Neural progenitor cell (in vitro differentiated cells): ENCODE measurements at regions not wholly inside any gene's neighbourhood (a gene's known extent, or its start where the extent isn't known, plus 50 kb on each side); places are given as distances from the start of the nearest gene placed in this dataset.

Source experiments
- DNase-seq: peaks from one replicate; pipeline ENCODE4 v3.0.0-alpha.2; 2016; ENCODE audit warnings: low spot score
- H2AFZ ChIP-seq: fragments of 200-600 bp; sonication (generic); replicated peaks from 2 replicates; pipeline ENCODE4 v1.6.1; 2016; ENCODE audit warnings: antibody characterized with exemption
- H3F3A ChIP-seq: fragments of 200-600 bp; sonication (generic); 2 replicates; pipeline ENCODE4 v1.6.1; 2016; ENCODE audit warnings: antibody characterized with exemption, low read depth
- H3K27ac ChIP-seq: fragments of 200-600 bp; sonication (generic); 2 replicates; pipeline ENCODE4 v1.5.1; 2016; ENCODE audit warnings: mild to moderate bottlenecking
- H3K27me3 ChIP-seq: fragments of 200-600 bp; sonication (generic); 2 replicates; pipeline ENCODE4 v1.6.1; 2016; ENCODE audit warnings: mild to moderate bottlenecking, moderate library complexity
- H3K36me3 ChIP-seq: fragments of 200-600 bp; sonication (generic); 2 replicates; pipeline ENCODE4 v1.5.1; 2016
- H3K4me1 ChIP-seq: fragments of 200-600 bp; sonication (generic); 2 replicates; pipeline ENCODE4 v1.6.1; 2016; ENCODE audit warnings: mixed run types
- H3K4me2 ChIP-seq: fragments of 200-600 bp; sonication (generic); 2 replicates; pipeline ENCODE4 v1.6.1; 2016
- H3K4me3 ChIP-seq: fragments of 200-600 bp; sonication (generic); 2 replicates; pipeline ENCODE4 v1.5.1; 2016
- H3K79me2 ChIP-seq: fragments of 200-600 bp; sonication (generic); 2 replicates; pipeline ENCODE4 v1.6.1; 2016; ENCODE audit warnings: low read depth
- H3K9ac ChIP-seq: fragments of 200-600 bp; sonication (generic); 2 replicates; pipeline ENCODE4 v1.6.1; 2016
- H3K9me3 ChIP-seq: fragments of 200-600 bp; sonication (generic); 2 replicates; pipeline ENCODE4 v1.5.1; 2016; ENCODE audit warnings: low read depth
- H4K20me1 ChIP-seq: fragments of 200-600 bp; sonication (generic); 2 replicates; pipeline ENCODE4 v1.6.1; 2016; ENCODE audit warnings: low read depth
- H3K27ac Mint-ChIP-seq: 3 replicates; pipeline ENCODE4 v1.8.0; 2021; ENCODE audit warnings: mixed read lengths
- H3K27me3 Mint-ChIP-seq: 2 replicates; pipeline ENCODE4 v1.8.0; 2022; ENCODE audit warnings: low read depth, mild to moderate bottlenecking, inconsistent platforms, moderate library complexity, mixed read lengths; ENCODE audit not compliant: insufficient read depth
- H3K36me3 Mint-ChIP-seq: 3 replicates; pipeline ENCODE4 v1.8.0; 2021; ENCODE audit warnings: mixed read lengths
- H3K4me1 Mint-ChIP-seq: 3 replicates; pipeline ENCODE4 v1.8.0; 2021; ENCODE audit warnings: mixed read lengths
- H3K4me3 Mint-ChIP-seq: 3 replicates; pipeline ENCODE4 v1.8.0; 2021; ENCODE audit warnings: mild to moderate bottlenecking, moderate library complexity, mixed read lengths
- H3K9me3 Mint-ChIP-seq: 3 replicates; pipeline ENCODE4 v1.8.0; 2020; ENCODE audit warnings: mixed read lengths
- EZH2 ChIP-seq: fragments of 200-600 bp; sonication (generic); IDR thresholded peaks from 2 replicates; pipeline ENCODE4 v1.6.1; 2017; ENCODE audit warnings: antibody characterized with exemption, mild to moderate bottlenecking, moderate library complexity
- EZH2phosphoT487 ChIP-seq: fragments of 200-600 bp; sonication (generic); IDR thresholded peaks from 2 replicates; pipeline ENCODE4 v1.6.1; 2017; ENCODE audit warnings: antibody characterized with exemption
- TF ChIP-seq, protein P1 (sequence below): fragments of 200-600 bp; sonication (generic); IDR thresholded peaks from 2 replicates; pipeline ENCODE4 v1.5.1; 2017; ENCODE audit warnings: antibody characterized with exemption, mild to moderate bottlenecking

GRCh38 chr3:5678248-5678647, 490.7 kb downstream of the EDEM1 start:
- no peaks in the 10 kb centered on the region for H3K36me3 ChIP-seq
- H3F3A ChIP-seq, result no peaks in the 10 kb centered on the region
- H3K4me3 Mint-ChIP-seq, result no peak overlapping the region
- no peak overlapping the region for H3K27ac Mint-ChIP-seq
- no peaks in the 10 kb centered on the region for H3K79me2 ChIP-seq
- TF ChIP-seq, protein P1, sequence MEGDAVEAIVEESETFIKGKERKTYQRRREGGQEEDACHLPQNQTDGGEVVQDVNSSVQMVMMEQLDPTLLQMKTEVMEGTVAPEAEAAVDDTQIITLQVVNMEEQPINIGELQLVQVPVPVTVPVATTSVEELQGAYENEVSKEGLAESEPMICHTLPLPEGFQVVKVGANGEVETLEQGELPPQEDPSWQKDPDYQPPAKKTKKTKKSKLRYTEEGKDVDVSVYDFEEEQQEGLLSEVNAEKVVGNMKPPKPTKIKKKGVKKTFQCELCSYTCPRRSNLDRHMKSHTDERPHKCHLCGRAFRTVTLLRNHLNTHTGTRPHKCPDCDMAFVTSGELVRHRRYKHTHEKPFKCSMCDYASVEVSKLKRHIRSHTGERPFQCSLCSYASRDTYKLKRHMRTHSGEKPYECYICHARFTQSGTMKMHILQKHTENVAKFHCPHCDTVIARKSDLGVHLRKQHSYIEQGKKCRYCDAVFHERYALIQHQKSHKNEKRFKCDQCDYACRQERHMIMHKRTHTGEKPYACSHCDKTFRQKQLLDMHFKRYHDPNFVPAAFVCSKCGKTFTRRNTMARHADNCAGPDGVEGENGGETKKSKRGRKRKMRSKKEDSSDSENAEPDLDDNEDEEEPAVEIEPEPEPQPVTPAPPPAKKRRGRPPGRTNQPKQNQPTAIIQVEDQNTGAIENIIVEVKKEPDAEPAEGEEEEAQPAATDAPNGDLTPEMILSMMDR, result no peak
- TF ChIP-seq EZH2 (no peak), EZH2phosphoT487 (no peak)
- H3K9me3 ChIP-seq, result no peaks in the 10 kb centered on the region
- no peak overlapping the region for H3K4me2 ChIP-seq
- DNase-seq, result no peak
- H3K4me1 ChIP-seq, result no peaks in the 10 kb centered on the region
- no peak overlapping the region for H3K4me3 ChIP-seq
- peaks cover 12% of the 10 kb centered on the region for H3K4me1 Mint-ChIP-seq
- no peak overlapping the region for H3K9ac ChIP-seq
- H4K20me1 ChIP-seq, result no peaks in the 10 kb centered on the region
- H3K9me3 Mint-ChIP-seq, result peaks cover 8% of the 10 kb centered on the region
- no peak overlapping the region for H3K27ac ChIP-seq
- H3K36me3 Mint-ChIP-seq, result no peaks in the 10 kb centered on the region
- no peak overlapping the region for H2AFZ ChIP-seq
- H3K27me3 Mint-ChIP-seq, result no peaks in the 10 kb centered on the region
- H3K27me3 ChIP-seq, result no peaks in the 10 kb centered on the region

GRCh38 chr3:5678844-5679243, 491.3 kb downstream of the EDEM1 start:
- no peaks in the 10 kb centered on the region for H3K27me3 ChIP-seq
- H3K4me1 ChIP-seq, result no peaks in the 10 kb centered on the region
- Mint-ChIP-seq H3K4me1 (peaks cover 12% of the 10 kb centered on the region), H3K36me3 (no peaks in the 10 kb centered on the region), H3K4me3 (no peak overlapping the region), H3K27ac (no peak overlapping the region), H3K9me3 (peaks cover 8% of the 10 kb centered on the region), H3K27me3 (no peaks in the 10 kb centered on the region)
- no peak overlapping the region for H3K4me3 ChIP-seq
- H4K20me1 ChIP-seq, result no peaks in the 10 kb centered on the region
- H3K36me3 ChIP-seq, result no peaks in the 10 kb centered on the region
- no peak overlapping the region for H3K4me2 ChIP-seq
- TF ChIP-seq EZH2phosphoT487, result no peak
- no peak for TF ChIP-seq EZH2
- TF ChIP-seq, protein P1, result no peak
- H3K79me2 ChIP-seq, result no peaks in the 10 kb centered on the region
- H3K27ac ChIP-seq, result no peak overlapping the region
- no peaks in the 10 kb centered on the region for H3K9me3 ChIP-seq
- H3K9ac ChIP-seq, result no peak overlapping the region
- DNase-seq, result no peak
- no peaks in the 10 kb centered on the region for H3F3A ChIP-seq
- H2AFZ ChIP-seq, result no peak overlapping the region

GRCh38 chr3:5687230-5687629, 499.7 kb downstream of the EDEM1 start:
- Mint-ChIP-seq H3K4me1 (peaks cover 2% of the 10 kb centered on the region), H3K27ac (no peak overlapping the region), H3K4me3 (no peak overlapping the region), H3K9me3 (peaks cover 12% of the 10 kb centered on the region), H3K27me3 (peaks cover 6% of the 10 kb centered on the region), H3K36me3 (no peaks in the 10 kb centered on the region)
- Histone ChIP-seq H3K27ac (no peak overlapping the region), H3K79me2 (no peaks in the 10 kb centered on the region), H3K9ac (no peak overlapping the region), H3K4me2 (no peak overlapping the region), H2AFZ (no peak overlapping the region), H3K27me3 (no peaks in the 10 kb centered on the region), H4K20me1 (no peaks in the 10 kb centered on the region), H3K4me1 (no peaks in the 10 kb centered on the region), H3K4me3 (no peak overlapping the region), H3F3A (no peaks in the 10 kb centered on the region), H3K36me3 (no peaks in the 10 kb centered on the region), H3K9me3 (no peaks in the 10 kb centered on the region)
- TF ChIP-seq, protein P1, result no peak
- TF ChIP-seq EZH2 (no peak), EZH2phosphoT487 (no peak)
- DNase-seq, result no peak
